Mesendoderm (in vitro differentiated cells): ENCODE measurements at regions not wholly inside any gene's neighbourhood (a gene's known extent, or its start where the extent isn't known, plus 50 kb on each side); places are given as distances from the start of the nearest gene placed in this dataset.

Experiments used
- DNase-seq: peaks from one replicate; pipeline ENCODE4 v3.0.0; 2013
- H2AK5ac ChIP-seq: 2 replicates; pipeline ENCODE4 v1.6.1; 2013; ENCODE audit warnings: low read length, inconsistent platforms
- H2BK120ac ChIP-seq: 2 replicates; pipeline ENCODE4 v1.6.1; 2013; ENCODE audit warnings: low read depth, mild to moderate bottlenecking, low read length, moderate library complexity, mixed read lengths
- H2BK15ac ChIP-seq: replicated peaks from 2 replicates; pipeline ENCODE4 v1.6.1; 2013; ENCODE audit warnings: low read depth, mild to moderate bottlenecking, moderate library complexity
- H2BK5ac ChIP-seq: 2 replicates; pipeline ENCODE4 v1.6.1; 2013; ENCODE audit warnings: low read length, inconsistent platforms
- H3K18ac ChIP-seq: 2 replicates; pipeline ENCODE4 v1.6.1; 2013; ENCODE audit warnings: mild to moderate bottlenecking, low read length, mixed read lengths
- H3K23ac ChIP-seq: one replicate; pipeline ENCODE4 v1.6.1; 2013; ENCODE audit warnings: low read length
- H3K27ac ChIP-seq: 2 replicates; pipeline ENCODE4 v1.5.1; 2013; ENCODE audit warnings: low read depth, mild to moderate bottlenecking, inconsistent platforms, low read length, moderate library complexity
- H3K27me3 ChIP-seq: 2 replicates; pipeline ENCODE4 v1.6.1; 2013; ENCODE audit warnings: low read length, control low read depth, mild to moderate bottlenecking, inconsistent platforms; ENCODE audit not compliant: insufficient read depth, poor library complexity
- H3K36me3 ChIP-seq: 2 replicates; pipeline ENCODE4 v1.6.1; 2013; ENCODE audit warnings: low read length, inconsistent platforms; ENCODE audit not compliant: control insufficient read depth, insufficient read depth
- H3K4ac ChIP-seq: one replicate; pipeline ENCODE4 v1.6.1; 2013; ENCODE audit warnings: low read depth, mild to moderate bottlenecking, low read length, moderate library complexity
- H3K4me1 ChIP-seq: 2 replicates; pipeline ENCODE4 v1.6.1; 2013; ENCODE audit warnings: low read depth, low read length, inconsistent platforms; ENCODE audit not compliant: control insufficient read depth
- H3K4me2 ChIP-seq: 2 replicates; pipeline ENCODE4 v1.6.1; 2013; ENCODE audit warnings: low read length
- H3K4me3 ChIP-seq: 2 replicates; pipeline ENCODE4 v1.5.1; 2013; ENCODE audit warnings: mild to moderate bottlenecking, low read length
- H3K56ac ChIP-seq: one replicate; pipeline ENCODE4 v1.6.1; 2013; ENCODE audit warnings: low read length
- H3K79me1 ChIP-seq: 2 replicates; pipeline ENCODE4 v1.6.1; 2013; ENCODE audit warnings: low read length, inconsistent platforms
- H3K79me2 ChIP-seq: 2 replicates; pipeline ENCODE4 v1.6.1; 2013; ENCODE audit warnings: mild to moderate bottlenecking, low read length; ENCODE audit not compliant: control insufficient read depth, insufficient read depth
- H3K9ac ChIP-seq: 2 replicates; pipeline ENCODE4 v1.6.1; 2013; ENCODE audit warnings: low read length, inconsistent platforms
- H4K5ac ChIP-seq: one replicate; pipeline ENCODE4 v1.6.1; 2013; ENCODE audit warnings: low read length
- H4K8ac ChIP-seq: one replicate; pipeline ENCODE4 v1.6.1; 2013; ENCODE audit warnings: low read depth, mild to moderate bottlenecking, control low read depth, low read length, moderate library complexity
- WGBS: extraction: QIAGEN DNeasy Blood & Tissue Kit; methylation state at CpG from one replicate; pipeline ENCODE4 v1.1.7; 2013; ENCODE audit warnings: low lambda C conversion rate, missing lambda C conversion rate; ENCODE audit not compliant: insufficient coverage; ENCODE audit errors: extremely low coverage; 5-methylcytosine and 5-hydroxymethylcytosine counted together

GRCh38 chr3:80770106-80771074 lies 991.1 kb downstream of the GBE1 start:
- no peaks in the 10 kb centered on the region for H3K27me3 ChIP-seq
- no peak overlapping the region for H2BK120ac ChIP-seq
- no peak overlapping the region for H4K8ac ChIP-seq
- WGBS = no CpG with 5 or more reads among the region's 61 CpGs
- H3K36me3 ChIP-seq = no peaks in the 10 kb centered on the region
- H3K56ac ChIP-seq = no peak overlapping the region
- no peak overlapping the region for H3K4me2 ChIP-seq
- no peak overlapping the region for H3K9ac ChIP-seq
- no peak overlapping the region for H3K4ac ChIP-seq
- H2AK5ac ChIP-seq = no peak overlapping the region
- H3K27ac ChIP-seq = no peak overlapping the region
- DNase-seq = no peak
- H2BK15ac ChIP-seq = no peak overlapping the region
- no peak overlapping the region for H3K18ac ChIP-seq
- no peaks in the 10 kb centered on the region for H3K4me1 ChIP-seq
- no peak overlapping the region for H2BK5ac ChIP-seq
- no peaks in the 10 kb centered on the region for H3K79me1 ChIP-seq
- no peak overlapping the region for H4K5ac ChIP-seq
- no peak overlapping the region for H3K4me3 ChIP-seq
- H3K23ac ChIP-seq = no peak overlapping the region
- no peaks in the 10 kb centered on the region for H3K79me2 ChIP-seq

- Histone ChIP-seq H2BK5ac (no peak overlapping the region), H3K4me3 (no peak overlapping the region)
- no CpG with 5 or more reads among the region's 12 CpGs for WGBS
Observed at GRCh38 chr3:80769683-80770082, 991.8 kb downstream of the GBE1 start.

GRCh38 chr3:80767604-80768003 lies 993.8 kb downstream of the GBE1 start:
- Histone ChIP-seq H3K23ac (no peak overlapping the region), H2BK5ac (no peak overlapping the region), H3K18ac (no peak overlapping the region), H3K27me3 (no peaks in the 10 kb centered on the region), H2BK15ac (no peak overlapping the region), H3K4me2 (no peak overlapping the region), H3K79me1 (no peaks in the 10 kb centered on the region), H3K4me3 (no peak overlapping the region), H4K8ac (no peak overlapping the region), H3K27ac (no peak overlapping the region), H3K36me3 (no peaks in the 10 kb centered on the region), H3K56ac (no peak overlapping the region), H4K5ac (no peak overlapping the region), H2BK120ac (no peak overlapping the region), H3K79me2 (no peaks in the 10 kb centered on the region), H2AK5ac (no peak overlapping the region), H3K4me1 (no peaks in the 10 kb centered on the region), H3K4ac (no peak overlapping the region), H3K9ac (no peak overlapping the region)
- no CpG with 5 or more reads among the region's 4 CpGs for WGBS
- DNase-seq = no peak

More at GRCh38 chr3:80769683-80770082, 991.8 kb downstream of the GBE1 start:
- Histone ChIP-seq H4K8ac (no peak overlapping the region), H3K9ac (no peak overlapping the region), H2BK120ac (no peak overlapping the region), H3K79me1 (no peaks in the 10 kb centered on the region), H3K79me2 (no peaks in the 10 kb centered on the region), H3K27ac (no peak overlapping the region), H3K56ac (no peak overlapping the region), H3K4me1 (no peaks in the 10 kb centered on the region), H3K18ac (no peak overlapping the region), H2AK5ac (no peak overlapping the region), H3K23ac (no peak overlapping the region), H3K4me2 (no peak overlapping the region), H3K27me3 (no peaks in the 10 kb centered on the region), H3K36me3 (no peaks in the 10 kb centered on the region), H4K5ac (no peak overlapping the region), H2BK15ac (no peak overlapping the region), H3K4ac (no peak overlapping the region)
- no peak for DNase-seq

GRCh38 chr3:80754969-80755368 lies 987.2 kb upstream of the ROBO1 start:
- no peak overlapping the region for H3K27ac ChIP-seq
- H3K27me3 ChIP-seq = no peaks in the 10 kb centered on the region
- no peak overlapping the region for H3K4me2 ChIP-seq
- no peak overlapping the region for H3K23ac ChIP-seq
- no peak overlapping the region for H2AK5ac ChIP-seq
- no peak overlapping the region for H3K56ac ChIP-seq
- H3K4ac ChIP-seq = no peak overlapping the region
- no peak overlapping the region for H3K18ac ChIP-seq
- H4K8ac ChIP-seq = no peak overlapping the region
- H3K36me3 ChIP-seq = no peaks in the 10 kb centered on the region
- H3K79me2 ChIP-seq = no peaks in the 10 kb centered on the region
- H3K79me1 ChIP-seq = no peaks in the 10 kb centered on the region
- H4K5ac ChIP-seq = no peak overlapping the region
- no peak overlapping the region for H2BK5ac ChIP-seq
- no peak overlapping the region for H2BK15ac ChIP-seq
- peaks cover 2% of the 10 kb centered on the region for H3K4me1 ChIP-seq
- no CpG with 5 or more reads among the region's 8 CpGs for WGBS
- H3K9ac ChIP-seq = no peak overlapping the region
- no peak overlapping the region for H2BK120ac ChIP-seq
- no peak for DNase-seq
- no peak overlapping the region for H3K4me3 ChIP-seq

GRCh38 chr3:80753021-80753420 lies 985.2 kb upstream of the ROBO1 start:
- Histone ChIP-seq H3K36me3 (no peaks in the 10 kb centered on the region), H3K79me1 (no peaks in the 10 kb centered on the region), H2BK5ac (no peak overlapping the region), H3K4me1 (peaks cover 2% of the 10 kb centered on the region), H3K18ac (no peak overlapping the region), H3K4ac (no peak overlapping the region), H3K27me3 (no peaks in the 10 kb centered on the region), H3K4me2 (no peak overlapping the region), H3K4me3 (no peak overlapping the region), H3K56ac (no peak overlapping the region), H3K9ac (no peak overlapping the region), H3K23ac (no peak overlapping the region), H2AK5ac (no peak overlapping the region), H2BK120ac (no peak overlapping the region), H4K8ac (no peak overlapping the region), H3K27ac (no peak overlapping the region), H3K79me2 (no peaks in the 10 kb centered on the region), H4K5ac (no peak overlapping the region), H2BK15ac (no peak overlapping the region)
- DNase-seq = no peak
- no CpG with 5 or more reads among the region's 4 CpGs for WGBS
